T-helper 1 cell (primary cell): ENCODE measurements at regions not wholly inside any gene's neighbourhood (a gene's known extent, or its start where the extent isn't known, plus 50 kb on each side); places are given as distances from the start of the nearest gene placed in this dataset.

ENCODE experiments used
- DNase-seq, 5 donors: peaks; one replicate each; pipeline ENCODE4 v3.0.0-alpha.2; 2012 to 2020

DNA sequence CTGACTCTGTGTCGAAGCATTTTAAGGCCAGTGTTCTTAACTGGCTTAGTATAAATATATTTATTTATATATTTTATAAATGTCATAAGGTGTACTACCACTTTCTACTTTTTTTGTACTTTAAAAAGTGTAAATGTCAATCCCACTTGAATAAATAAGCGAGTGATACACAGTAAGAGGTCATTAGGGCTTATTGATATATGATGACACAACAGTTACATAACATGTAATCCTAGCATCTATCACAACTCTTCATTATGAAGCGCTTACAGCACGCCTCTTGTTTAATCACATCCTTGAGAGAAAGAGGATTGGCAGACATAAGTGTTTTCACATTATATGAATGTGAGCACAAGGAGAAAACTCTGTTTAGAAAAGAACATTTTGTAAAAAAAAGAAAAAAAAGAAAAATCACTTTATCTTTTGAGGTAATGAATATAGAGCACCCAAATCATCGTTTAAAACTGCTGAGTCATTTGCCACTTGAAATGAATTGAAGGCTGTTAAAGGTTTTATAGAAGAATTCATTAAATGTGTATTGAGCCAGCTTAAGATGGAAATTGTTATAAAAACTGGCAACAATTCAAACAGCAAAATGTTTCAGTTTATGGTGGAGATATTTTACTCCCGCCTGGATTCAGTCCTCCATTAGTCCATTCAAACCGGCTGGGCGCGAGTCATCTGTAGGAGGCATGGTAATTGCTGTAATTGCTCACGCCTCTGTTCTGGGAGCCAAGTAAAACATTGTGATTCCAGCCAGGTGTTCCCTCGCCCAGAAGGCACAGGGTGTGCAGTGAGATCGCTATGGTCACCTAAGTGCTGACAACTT is 627.3 kb upstream of the KIRREL3 start:
- DNase-seq: no peak

DNA sequence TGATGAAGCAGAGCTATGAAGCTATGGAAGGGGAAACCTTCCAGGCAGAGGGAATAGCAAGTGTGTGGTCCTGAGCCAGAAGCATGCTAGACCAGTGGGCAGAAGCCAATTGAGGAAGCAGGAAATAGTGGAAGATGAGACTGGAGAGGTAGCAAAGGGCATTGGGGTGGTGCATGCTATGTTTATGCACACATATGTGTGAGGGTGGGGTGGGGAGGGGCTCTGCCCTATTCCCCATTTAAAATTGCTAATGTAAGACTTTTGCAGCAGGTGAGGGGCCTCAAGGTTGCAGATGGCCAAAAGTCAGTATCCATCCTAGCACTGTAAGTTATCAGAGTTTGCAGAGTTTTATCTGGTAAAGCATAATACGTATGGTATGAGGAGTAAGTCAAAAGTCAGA is 626.6 kb upstream of the KIRREL3 start:
- no peak for DNase-seq

- DNase-seq: no peak
These were observed 624.8 kb upstream of the KIRREL3 start for GRCh38 chr11:127625402-127625801.

DNA sequence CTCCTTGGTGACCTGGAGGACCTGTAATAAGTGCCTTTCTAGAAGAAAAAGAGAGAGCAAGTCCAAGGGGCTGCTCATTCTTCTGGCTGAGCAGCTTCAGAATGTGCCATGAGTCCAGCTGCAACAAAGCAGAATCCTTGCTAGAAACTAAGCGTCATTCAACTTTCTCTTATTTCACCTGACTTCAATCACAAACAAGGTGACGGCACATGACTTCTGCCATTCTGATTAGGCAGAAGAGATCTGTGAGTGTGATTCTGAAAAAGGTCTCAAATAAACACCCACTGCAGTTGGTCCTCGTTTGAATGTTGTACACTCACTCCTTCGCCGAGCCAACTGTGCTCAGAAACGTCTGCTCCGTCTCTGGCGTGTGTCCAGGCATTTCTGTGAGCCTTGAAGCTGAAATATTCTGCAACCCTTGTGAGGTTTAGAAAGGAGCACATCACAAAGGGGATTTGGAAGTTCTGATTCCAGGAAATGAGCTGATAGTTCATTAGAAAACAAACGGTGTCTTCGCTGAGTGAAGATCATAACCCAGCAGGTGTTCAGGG is 623.8 kb upstream of the KIRREL3 start:
- no peak for DNase-seq

DNA sequence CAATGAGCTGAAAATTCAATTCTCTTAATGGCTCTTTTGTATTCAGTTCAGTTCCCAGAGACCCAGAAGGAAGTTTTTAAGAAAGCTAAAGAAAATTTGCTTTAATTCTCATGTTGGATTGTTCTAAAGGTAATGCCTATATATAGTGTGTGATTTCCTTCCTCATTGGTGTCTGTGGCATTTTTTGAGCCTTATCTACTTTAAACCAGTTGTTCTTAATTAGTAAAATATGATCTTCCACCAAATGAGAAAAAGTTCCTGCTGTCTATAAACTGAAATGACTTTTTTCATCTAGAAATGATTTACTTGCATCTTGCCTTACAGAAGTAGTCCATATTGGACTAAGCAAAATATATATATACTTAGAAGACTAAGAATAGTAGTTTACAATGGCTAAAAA is 622.1 kb upstream of the KIRREL3 start:
- no peak for DNase-seq

DNA sequence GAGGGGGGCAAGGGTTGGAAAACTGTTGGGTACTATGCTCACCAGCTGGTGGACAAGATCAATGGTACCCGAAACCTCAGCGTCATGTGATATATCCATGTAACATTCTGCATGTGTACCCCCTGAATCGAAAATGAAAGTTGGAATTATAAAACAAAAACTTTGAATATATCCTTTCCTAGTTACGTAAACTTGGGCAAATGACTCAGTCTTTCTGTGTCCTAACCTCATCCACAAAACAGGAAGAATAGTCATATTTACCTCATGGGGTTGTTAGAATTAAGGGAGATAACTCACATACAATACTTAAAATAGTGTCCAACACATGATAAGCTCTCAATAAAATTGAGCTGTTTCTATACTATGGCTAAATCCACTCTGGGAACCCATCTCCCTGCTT is 620.1 kb upstream of the KIRREL3 start:
- no peak for DNase-seq

DNA sequence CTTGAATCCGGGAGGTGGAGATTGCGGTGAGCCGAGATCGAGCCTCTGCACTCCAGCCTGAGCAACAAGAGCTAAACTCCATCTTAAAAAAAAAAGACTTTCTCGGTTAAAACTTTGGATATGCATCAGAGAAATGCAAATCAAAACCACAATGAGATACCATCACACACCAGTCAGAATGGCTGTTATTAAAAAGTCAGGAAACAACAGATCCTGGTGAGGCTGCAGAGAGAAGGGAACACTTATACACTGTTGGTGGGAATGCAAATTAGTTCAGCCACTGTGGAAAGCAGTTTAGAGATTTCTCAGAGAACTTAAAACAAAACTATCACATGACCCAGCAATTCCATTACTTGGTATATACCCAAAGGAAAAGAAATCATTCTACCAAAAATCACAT is 619.4 kb upstream of the KIRREL3 start:
- DNase-seq: no peak

- DNase-seq: no peak
These were observed 618.2 kb upstream of the KIRREL3 start for GRCh38 chr11:127618721-127619120.

GRCh38 chr11:127616158-127616557 is 615.6 kb upstream of the KIRREL3 start:
- no peak for DNase-seq

- no peak for DNase-seq
These were observed 612.0 kb upstream of the KIRREL3 start for GRCh38 chr11:127612607-127613006.

- no peak for DNase-seq
These were observed 608.6 kb upstream of the KIRREL3 start for GRCh38 chr11:127609025-127609773.

DNA sequence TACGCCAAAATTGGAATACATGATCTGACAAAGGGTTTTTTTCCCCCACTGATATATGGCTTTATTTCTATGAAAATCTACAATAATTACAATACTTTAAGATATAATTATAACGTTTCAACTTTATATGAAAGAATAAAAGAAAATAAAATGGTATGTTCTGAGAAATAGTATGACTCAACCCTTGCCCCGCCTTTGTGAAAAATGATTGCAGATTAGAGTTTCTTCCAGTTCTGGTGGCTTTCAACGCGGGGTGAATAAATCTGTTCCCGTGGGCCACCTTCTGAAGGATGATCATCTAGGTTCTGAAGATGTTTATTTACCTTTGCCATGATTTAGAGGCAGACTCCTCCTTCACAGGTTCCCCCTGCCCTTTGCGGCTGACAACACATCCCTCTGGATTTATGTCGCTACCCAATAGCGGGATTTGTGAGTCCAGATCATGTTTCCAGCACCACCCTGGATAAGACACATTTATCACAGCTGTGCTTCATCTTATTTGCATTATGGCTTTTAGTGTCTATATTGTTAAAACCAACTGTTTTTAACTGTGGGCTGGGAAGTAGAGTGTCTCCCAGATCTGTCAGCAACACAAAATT is 607.0 kb upstream of the KIRREL3 start:
- no peak for DNase-seq

DNA sequence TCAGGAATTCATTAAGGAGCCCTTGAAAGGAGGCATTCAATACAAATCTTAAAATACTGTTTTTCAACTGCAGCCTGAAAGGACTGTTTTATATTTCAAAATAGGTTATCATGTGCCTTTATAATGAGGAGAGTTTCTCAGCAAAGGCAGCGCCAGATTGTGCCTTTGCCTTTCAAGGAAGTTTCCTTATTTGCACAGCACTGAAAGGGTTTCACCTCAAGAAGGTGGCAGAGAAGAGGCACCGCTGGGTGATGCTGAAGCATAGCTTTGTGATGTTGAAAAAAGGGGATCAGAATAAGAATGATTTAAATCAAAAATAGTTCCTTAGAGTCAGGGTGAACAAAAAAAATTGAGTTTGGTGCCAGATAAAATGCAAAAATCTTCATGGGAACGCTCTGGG is 601.0 kb upstream of the KIRREL3 start:
- DNase-seq: no peak

DNA sequence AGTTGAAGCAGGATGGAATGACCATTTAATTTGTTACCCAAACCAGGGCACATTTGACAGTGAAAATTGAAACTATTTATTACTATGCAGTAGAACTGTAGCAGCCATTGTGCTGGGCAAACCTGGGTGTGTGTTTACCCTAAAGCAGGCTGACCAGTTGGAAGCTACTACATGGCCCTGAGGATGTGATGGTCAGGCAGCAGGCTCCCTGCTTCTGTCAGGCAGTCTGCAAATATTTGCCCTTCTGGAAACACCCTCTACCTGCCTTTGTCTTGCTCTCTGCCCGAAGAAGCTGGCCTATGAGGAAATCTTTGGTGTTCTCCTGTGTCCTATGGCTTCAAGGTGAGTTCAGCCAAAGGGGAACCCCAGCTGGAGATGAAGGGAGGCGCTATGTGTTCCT is 600.1 kb upstream of the KIRREL3 start:
- no peak for DNase-seq

GRCh38 chr11:127598476-127598875 is 597.9 kb upstream of the KIRREL3 start:
- DNase-seq: no peak

- DNase-seq: no peak
These were observed 595.9 kb upstream of the KIRREL3 start for GRCh38 chr11:127596433-127596832.

- DNase-seq: no peak
These were observed 591.8 kb upstream of the KIRREL3 start for GRCh38 chr11:127592371-127592770.

GRCh38 chr11:127590314-127590713 is 589.7 kb upstream of the KIRREL3 start:
- no peak for DNase-seq

DNA sequence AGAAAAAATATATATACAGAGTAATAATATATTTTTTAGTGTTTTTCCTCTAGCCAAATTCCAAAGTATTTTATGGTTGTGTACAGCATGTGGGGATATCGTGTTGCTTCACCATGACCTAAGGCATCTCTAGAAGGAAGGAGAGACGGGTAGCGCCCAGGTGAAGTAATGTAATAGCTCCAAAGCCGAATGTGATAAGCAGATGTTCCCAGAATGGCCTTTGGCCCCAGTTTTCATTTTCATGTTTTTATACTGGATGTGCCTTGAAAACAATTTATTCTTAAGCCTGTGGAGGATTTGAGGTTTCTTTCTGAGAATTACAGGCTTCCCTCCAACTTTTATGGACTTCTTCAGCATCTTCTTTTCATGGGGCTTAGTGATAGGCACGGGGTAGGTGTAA is 587.9 kb upstream of the KIRREL3 start:
- no peak for DNase-seq

- no peak for DNase-seq
These were observed 586.9 kb upstream of the KIRREL3 start for GRCh38 chr11:127587511-127587910.

DNA sequence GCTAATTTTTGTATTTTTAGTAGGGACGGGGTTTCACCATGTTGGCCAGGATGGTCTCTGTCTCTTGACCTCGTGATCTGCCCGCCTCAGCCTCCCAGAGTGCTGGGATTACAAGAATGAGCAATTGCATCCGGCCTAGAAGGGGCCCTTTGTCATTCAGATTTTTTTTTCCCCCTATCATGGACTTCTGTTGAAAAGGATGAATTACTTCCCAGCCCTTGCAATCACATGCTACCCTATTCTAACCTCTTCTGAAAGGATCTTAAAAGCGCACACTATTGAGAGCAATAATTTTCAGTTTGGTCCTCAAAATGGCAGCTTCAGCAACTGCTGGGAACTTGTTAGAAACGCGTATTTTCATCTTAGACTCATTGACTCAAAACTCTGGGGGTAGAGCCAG is 575.6 kb upstream of the KIRREL3 start:
- no peak for DNase-seq

GRCh38 chr11:127574478-127574877 is 573.9 kb upstream of the KIRREL3 start:
- no peak for DNase-seq

DNA sequence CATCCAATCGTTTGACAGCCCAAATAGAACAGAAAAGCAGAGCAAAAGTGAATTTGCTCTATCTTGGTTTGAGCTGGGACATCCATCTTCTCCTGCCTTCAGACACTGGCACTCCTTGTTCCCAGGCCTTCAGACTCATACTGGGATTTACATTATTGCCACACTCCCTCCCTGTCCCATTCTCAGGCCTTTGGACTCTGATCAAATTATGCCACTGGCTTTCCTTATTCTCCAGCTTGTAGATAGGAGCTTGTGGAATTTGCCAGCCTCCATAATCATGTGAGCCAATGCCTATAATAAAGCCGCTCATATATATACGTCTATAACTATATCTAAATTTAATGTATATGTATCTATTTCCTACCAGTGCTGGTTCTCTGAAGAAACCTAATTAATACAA is 568.3 kb upstream of the KIRREL3 start:
- no peak for DNase-seq
